ENCODE measurements at regions not wholly inside any gene's neighbourhood (a gene's known extent, or its start where the extent isn't known, plus 50 kb on each side); places are given as distances from the start of the nearest gene placed in this dataset.

- no peak for DNase-seq (ENCODE audit: extremely low read depth in 1 of 4, low spot score in 3 of 4)
- in situ Hi-C loops (cut with MboI) (no loop called here), intact Hi-C loops (cut with micrococcal nuclease) (no loop called here)
- no peaks in the 10 kb centered on the region for H3K4me1 ChIP-seq (replicated peaks in 1 of 2; ENCODE audit: control insufficient read depth in 2 of 2, insufficient read depth in 2 of 2, low read length in 2 of 2)
- no peaks in the 10 kb centered on the region for H3K79me2 ChIP-seq (ENCODE audit: control insufficient read depth, insufficient read depth, low read length)
- BruUV-seq (replicated peaks): no TSS peak
- no peak for FAIRE-seq
- H3K36me3 ChIP-seq (ENCODE audit: control insufficient read depth, insufficient read depth, low read length): no peaks in the 10 kb centered on the region
- H3K27ac ChIP-seq (ENCODE audit: extremely low read depth, low read depth, low read length): no peak overlapping the region
- no peaks in the 10 kb centered on the region for H3K9me1 ChIP-seq (ENCODE audit: control insufficient read depth, insufficient read depth, low read length)
- no peak overlapping the region for H2AFZ ChIP-seq (ENCODE audit: low read depth, low read length)
- H4K20me1 ChIP-seq (replicated peaks; ENCODE audit: control insufficient read depth, insufficient read depth, low read length): no peaks in the 10 kb centered on the region
- no peak for ATAC-seq
- no peak overlapping the region for H3K4me2 ChIP-seq (ENCODE audit: insufficient read depth, low read length)
- POLR2A ChIA-PET: no interaction called here
- CTCF ChIA-PET (ENCODE audit: low intra/inter-chr PET ratio): no interaction called here
- H3K9me3 ChIP-seq (replicated peaks; ENCODE audit: control insufficient read depth, insufficient read depth, low read depth, low read length): no peaks in the 10 kb centered on the region
- no peak overlapping the region for H3K9ac ChIP-seq (ENCODE audit: insufficient read depth in 1 of 2, low read depth in 2 of 2, low read length in 2 of 2)
- no peak overlapping the region for H3K4me3 ChIP-seq
- H3K27me3 ChIP-seq (ENCODE audit: control insufficient read depth in 2 of 2, insufficient read depth in 2 of 2, low read length in 2 of 2): no peaks in the 10 kb centered on the region
- TF ChIP-seq ETS2 (tag; IDR thresholded peaks at IDR 0.05; ENCODE audit: borderline replicate concordance, poor library complexity, severe bottlenecking) (no peak), CBFB (CRISPR knock-in tag; IDR thresholded peaks at IDR 0.05) (no peak), FOXJ3 (CRISPR knock-in tag; IDR thresholded peaks at IDR 0.05) (no peak), AFF1 (IDR thresholded peaks at IDR 0.05; ENCODE audit: low read depth in 1 of 2, partially characterized antibody in 2 of 2) (no peak), LARP7 (IDR thresholded peaks at IDR 0.05) (no peak), MXI1 (IDR thresholded peaks at IDR 0.05; ENCODE audit: low read depth, low read length) (no peak), TAF15 (IDR thresholded peaks at IDR 0.05; ENCODE audit: low read depth, low read length) (no peak), ZSCAN29 (IDR thresholded peaks at IDR 0.05) (no peak), SMARCB1 (IDR thresholded peaks at IDR 0.05; ENCODE audit: insufficient read length, low read depth) (no peak), AFF4 (CRISPR knock-in tag; IDR thresholded peaks at IDR 0.05) (no peak), ZNF398 (CRISPR knock-in tag; IDR thresholded peaks at IDR 0.05) (no peak), HDAC6 (IDR thresholded peaks at IDR 0.05; ENCODE audit: low read depth, low read length) (no peak)
Measured at GRCh38 chr6:133621751-133622150, 267.2 kb upstream of the TCF21 start.

All from K562 (cell line).